Smooth muscle cell (in vitro differentiated cells): ENCODE measurements at regions not wholly inside any gene's neighbourhood (a gene's known extent, or its start where the extent isn't known, plus 50 kb on each side); places are given as distances from the start of the nearest gene placed in this dataset.
A peak's percentile ranks its signal among the peaks of the same experiment; 100 is the strongest.

Source experiments
- DNase-seq: peaks from one replicate; lab custom pipeline; 2025; ENCODE audit not compliant: unreplicated experiment; lab: John Stamatoyannopoulos, UW
- H2AFZ ChIP-seq: fragments of 200-600 bp; sonication (generic); 2 replicates; pipeline ENCODE4 v1.6.0; 2016; ENCODE audit warnings: antibody characterized with exemption, low read depth, mild to moderate bottlenecking
- H3F3A ChIP-seq: fragments of 200-600 bp; sonication (generic); 2 replicates; pipeline ENCODE4 v1.6.0; 2017; ENCODE audit warnings: antibody characterized with exemption, low read depth
- H3K27ac ChIP-seq: fragments of 200-600 bp; sonication (generic); 2 replicates; pipeline ENCODE4 v1.5.1; 2016; ENCODE audit warnings: low read depth, mild to moderate bottlenecking
- H3K27me3 ChIP-seq: fragments of 200-600 bp; sonication (generic); 2 replicates; pipeline ENCODE4 v1.6.1; 2016; ENCODE audit warnings: low read depth, mild to moderate bottlenecking
- H3K36me3 ChIP-seq: fragments of 200-600 bp; sonication (generic); 2 replicates; pipeline ENCODE4 v1.5.1; 2016; ENCODE audit warnings: low read depth
- H3K4me1 ChIP-seq: fragments of 200-600 bp; sonication (generic); 2 replicates; pipeline ENCODE4 v1.5.1; 2016; ENCODE audit warnings: low read depth
- H3K4me2 ChIP-seq: fragments of 200-600 bp; sonication (generic); 2 replicates; pipeline ENCODE4 v1.6.0; 2016; ENCODE audit warnings: mild to moderate bottlenecking
- H3K4me3 ChIP-seq: fragments of 200-600 bp; sonication (generic); 2 replicates; pipeline ENCODE4 v1.5.1; 2016; ENCODE audit warnings: mild to moderate bottlenecking
- H3K79me2 ChIP-seq: fragments of 200-600 bp; sonication (generic); 2 replicates; pipeline ENCODE4 v1.6.0; 2016; ENCODE audit warnings: low read depth, mild to moderate bottlenecking
- H3K9ac ChIP-seq: fragments of 200-600 bp; sonication (generic); 2 replicates; pipeline ENCODE4 v1.6.0; 2016; ENCODE audit warnings: low read depth
- H3K9me3 ChIP-seq: fragments of 200-600 bp; sonication (generic); replicated peaks from 2 replicates; pipeline ENCODE4 v1.5.1; 2016; ENCODE audit warnings: low read depth
- H4K20me1 ChIP-seq: fragments of 200-600 bp; sonication (generic); 2 replicates; pipeline ENCODE4 v1.6.0; 2016; ENCODE audit warnings: low read depth
- WGBS: methylation state at CpG from one replicate; pipeline ENCODE4 v1.1.7; 2016; ENCODE audit warnings: low lambda C conversion rate; 5-methylcytosine and 5-hydroxymethylcytosine counted together
- TF ChIP-seq, protein P1 (sequence below): fragments of 200-600 bp; sonication (generic); IDR thresholded peaks from 2 replicates; pipeline ENCODE4 v1.5.1; 2017; ENCODE audit warnings: borderline replicate concordance, mild to moderate bottlenecking, antibody characterized with exemption; ENCODE audit not compliant: insufficient read depth, poor library complexity, severe bottlenecking

DNA sequence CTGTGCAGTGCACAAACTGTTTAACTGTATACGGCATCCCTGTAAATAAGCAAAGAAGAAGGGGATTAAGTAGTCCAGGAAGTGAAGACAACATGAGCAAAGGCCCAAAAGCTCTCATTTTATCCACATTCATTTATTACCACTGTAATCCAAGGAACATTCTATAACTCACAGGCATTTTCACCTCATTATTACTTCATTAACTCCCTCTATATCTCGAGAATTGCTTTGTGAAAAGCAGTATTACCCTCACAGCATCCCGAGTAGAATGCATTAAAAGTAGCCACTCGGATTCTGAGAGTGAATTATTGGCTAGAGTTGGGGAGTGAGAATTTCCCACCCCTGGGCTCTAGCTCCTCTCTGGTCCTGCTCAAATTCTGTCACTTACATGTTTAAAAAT lies 51.0 kb upstream of the CHCHD3 start:
- Histone ChIP-seq H3K36me3 (no peaks in the 10 kb centered on the region), H3K79me2 (no peaks in the 10 kb centered on the region), H3K4me2 (no peak overlapping the region), H3K27me3 (no peaks in the 10 kb centered on the region), H3K9ac (no peak overlapping the region), H3K9me3 (no peaks in the 10 kb centered on the region), H4K20me1 (no peaks in the 10 kb centered on the region), H2AFZ (no peak overlapping the region), H3K4me1 (no peaks in the 10 kb centered on the region), H3K27ac (no peak overlapping the region), H3F3A (no peaks in the 10 kb centered on the region), H3K4me3 (no peak overlapping the region)
- no peak for DNase-seq
- 34% methylated on average over 4 of the region's 4 CpGs for WGBS
- TF ChIP-seq, protein P1, sequence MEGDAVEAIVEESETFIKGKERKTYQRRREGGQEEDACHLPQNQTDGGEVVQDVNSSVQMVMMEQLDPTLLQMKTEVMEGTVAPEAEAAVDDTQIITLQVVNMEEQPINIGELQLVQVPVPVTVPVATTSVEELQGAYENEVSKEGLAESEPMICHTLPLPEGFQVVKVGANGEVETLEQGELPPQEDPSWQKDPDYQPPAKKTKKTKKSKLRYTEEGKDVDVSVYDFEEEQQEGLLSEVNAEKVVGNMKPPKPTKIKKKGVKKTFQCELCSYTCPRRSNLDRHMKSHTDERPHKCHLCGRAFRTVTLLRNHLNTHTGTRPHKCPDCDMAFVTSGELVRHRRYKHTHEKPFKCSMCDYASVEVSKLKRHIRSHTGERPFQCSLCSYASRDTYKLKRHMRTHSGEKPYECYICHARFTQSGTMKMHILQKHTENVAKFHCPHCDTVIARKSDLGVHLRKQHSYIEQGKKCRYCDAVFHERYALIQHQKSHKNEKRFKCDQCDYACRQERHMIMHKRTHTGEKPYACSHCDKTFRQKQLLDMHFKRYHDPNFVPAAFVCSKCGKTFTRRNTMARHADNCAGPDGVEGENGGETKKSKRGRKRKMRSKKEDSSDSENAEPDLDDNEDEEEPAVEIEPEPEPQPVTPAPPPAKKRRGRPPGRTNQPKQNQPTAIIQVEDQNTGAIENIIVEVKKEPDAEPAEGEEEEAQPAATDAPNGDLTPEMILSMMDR: no peak

DNA sequence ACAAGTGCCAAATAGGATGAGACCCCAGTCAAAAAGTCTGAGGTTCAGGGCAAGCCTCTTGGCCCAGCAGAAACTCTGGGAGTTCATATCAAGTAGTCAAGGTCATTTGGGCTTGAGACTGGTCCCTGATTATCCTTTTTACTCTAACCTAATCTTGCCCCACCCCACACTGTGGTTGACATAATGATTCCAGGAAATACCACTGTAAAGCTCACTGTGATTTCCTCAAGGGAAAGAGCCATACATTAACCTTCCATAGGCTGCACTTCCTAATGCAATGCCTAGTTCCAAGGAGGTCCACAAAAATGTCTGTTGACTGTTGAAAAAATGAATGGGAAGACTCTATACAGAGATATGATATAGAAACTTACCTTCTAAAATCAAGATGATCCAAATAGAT lies 52.9 kb upstream of the CHCHD3 start:
- no peak for DNase-seq
- H3F3A ChIP-seq: no peaks in the 10 kb centered on the region
- H3K27me3 ChIP-seq: no peaks in the 10 kb centered on the region
- H3K9ac ChIP-seq: no peak overlapping the region
- TF ChIP-seq, protein P1: no peak
- no peaks in the 10 kb centered on the region for H4K20me1 ChIP-seq
- no peaks in the 10 kb centered on the region for H3K36me3 ChIP-seq
- no peaks in the 10 kb centered on the region for H3K4me1 ChIP-seq
- no peaks in the 10 kb centered on the region for H3K9me3 ChIP-seq
- no peak overlapping the region for H3K4me2 ChIP-seq
- no peak overlapping the region for H2AFZ ChIP-seq
- H3K79me2 ChIP-seq: no peaks in the 10 kb centered on the region
- H3K27ac ChIP-seq: no peak overlapping the region
- H3K4me3 ChIP-seq: no peak overlapping the region

DNA sequence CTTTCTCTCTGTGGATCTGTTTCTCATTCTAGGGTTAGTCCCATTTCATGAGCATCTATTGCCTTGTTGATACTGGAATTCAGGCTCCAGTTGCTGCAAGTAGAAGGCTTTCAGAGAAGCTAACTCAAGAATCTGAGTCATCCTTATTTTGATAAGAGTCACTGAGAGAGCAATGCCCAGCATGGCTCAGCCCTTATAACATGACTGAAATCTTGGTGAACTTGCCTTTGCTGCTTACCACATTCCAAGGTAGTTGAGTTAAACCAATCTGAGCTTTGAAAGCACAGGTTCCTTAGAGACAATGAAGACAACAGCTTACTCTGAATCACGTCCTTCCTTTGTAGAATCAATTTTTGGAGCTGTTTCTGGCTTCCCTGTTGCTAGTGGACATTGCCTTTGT lies 53.6 kb upstream of the CHCHD3 start:
- H2AFZ ChIP-seq: no peak overlapping the region
- H3K4me2 ChIP-seq: no peak overlapping the region
- H3K79me2 ChIP-seq: no peaks in the 10 kb centered on the region
- H3K27ac ChIP-seq: no peak overlapping the region
- H3K27me3 ChIP-seq: no peaks in the 10 kb centered on the region
- TF ChIP-seq, protein P1: no peak
- no peaks in the 10 kb centered on the region for H3F3A ChIP-seq
- H3K9ac ChIP-seq: no peak overlapping the region
- WGBS: 73% methylated on average over 1 of the region's 1 CpG
- no peaks in the 10 kb centered on the region for H4K20me1 ChIP-seq
- DNase-seq: no peak
- no peak overlapping the region for H3K4me3 ChIP-seq
- H3K36me3 ChIP-seq: no peaks in the 10 kb centered on the region
- no peaks in the 10 kb centered on the region for H3K9me3 ChIP-seq
- H3K4me1 ChIP-seq: no peaks in the 10 kb centered on the region

DNA sequence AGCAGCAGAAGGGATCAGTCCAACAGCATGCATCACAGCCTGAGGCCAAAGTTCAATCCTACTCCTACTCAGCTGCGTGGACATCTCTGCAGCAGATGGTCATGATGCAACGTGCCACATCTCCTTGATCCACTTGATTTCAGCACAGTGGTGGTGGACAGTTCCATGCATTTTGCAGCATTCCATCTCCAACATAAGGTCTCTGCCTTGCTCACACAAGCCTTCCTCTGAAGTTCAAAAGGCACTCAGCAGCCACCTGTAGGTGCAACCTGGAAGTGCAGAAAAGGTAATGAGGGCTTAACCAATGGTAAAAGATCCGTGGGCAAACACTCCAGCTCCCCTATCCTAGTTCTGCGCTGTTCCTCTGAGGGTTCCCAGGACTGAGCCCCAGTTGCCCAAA lies 57.5 kb upstream of the CHCHD3 start:
- Histone ChIP-seq H3K9me3 (no peaks in the 10 kb centered on the region), H3K27me3 (no peaks in the 10 kb centered on the region), H3K27ac (no peak overlapping the region), H4K20me1 (no peaks in the 10 kb centered on the region), H3K4me2 (no peak overlapping the region), H3K9ac (no peak overlapping the region), H3K4me3 (no peak overlapping the region), H3F3A (no peaks in the 10 kb centered on the region), H3K4me1 (no peaks in the 10 kb centered on the region), H3K79me2 (no peaks in the 10 kb centered on the region), H2AFZ (no peak overlapping the region), H3K36me3 (no peaks in the 10 kb centered on the region)
- TF ChIP-seq, protein P1: peak; percentile 15
- no peak for DNase-seq
- WGBS: 66% methylated on average over 4 of the region's 4 CpGs
